GM18499 (cell line): ENCODE measurements at regions not wholly inside any gene's neighbourhood (a gene's known extent, or its start where the extent isn't known, plus 50 kb on each side); places are given as distances from the start of the nearest gene placed in this dataset.
"Not testable (repeated sequence)": the region's sequence is repeated elsewhere in the genome, so short reads cannot be mapped to it uniquely, and the experiment has no call there.

Experiments
- ATAC-seq: cut with Tn5 transposase; IDR thresholded peaks from one replicate; pipeline ENCODE4 v1.9.1; 2021; ENCODE audit warnings: moderate number of reproducible peaks; ENCODE audit not compliant: insufficient read depth, unreplicated experiment

DNA sequence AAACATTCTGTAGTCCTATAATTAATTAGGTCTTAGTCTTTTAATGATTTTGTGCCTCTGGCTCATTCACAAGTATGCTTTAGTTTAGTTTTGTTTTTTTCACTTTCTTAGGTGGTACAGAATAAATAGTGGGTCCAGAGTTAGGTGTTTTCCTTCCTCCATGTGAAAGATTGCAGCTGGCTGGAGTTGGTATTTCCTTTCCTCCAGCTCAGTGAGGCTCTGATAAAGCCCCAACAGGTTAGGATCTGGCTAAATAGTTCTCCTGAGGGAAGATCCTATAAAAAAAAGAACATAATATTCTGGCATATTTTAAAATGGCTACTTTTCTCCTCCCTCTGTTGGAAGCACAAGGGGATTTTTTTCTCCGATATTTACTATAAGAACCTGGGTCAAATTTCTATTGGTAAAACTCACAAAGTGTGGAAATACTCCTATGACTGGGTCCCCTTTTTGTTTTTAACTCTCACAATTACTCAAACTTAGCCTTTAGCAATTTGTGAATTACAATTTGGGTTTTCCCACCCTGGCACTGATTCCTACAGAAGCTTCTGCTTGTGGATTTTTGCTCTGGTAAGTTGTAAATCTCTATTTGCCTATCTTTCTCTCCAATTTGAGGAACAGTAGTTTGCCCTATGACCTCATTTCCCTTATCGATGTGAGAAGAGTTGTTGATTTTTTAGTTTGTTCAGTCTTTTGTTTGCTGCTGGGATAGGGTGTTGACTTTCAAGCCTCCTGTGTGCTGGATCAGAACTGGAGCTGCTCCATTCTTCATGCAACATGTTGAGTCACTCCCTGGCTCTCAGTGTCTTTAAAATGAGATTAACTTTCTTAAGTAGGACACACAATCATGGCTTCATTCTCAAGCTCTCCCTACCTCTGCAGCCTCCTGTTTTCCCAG lies 500.9 kb downstream of the RNF144A start:
- no peak for ATAC-seq

DNA sequence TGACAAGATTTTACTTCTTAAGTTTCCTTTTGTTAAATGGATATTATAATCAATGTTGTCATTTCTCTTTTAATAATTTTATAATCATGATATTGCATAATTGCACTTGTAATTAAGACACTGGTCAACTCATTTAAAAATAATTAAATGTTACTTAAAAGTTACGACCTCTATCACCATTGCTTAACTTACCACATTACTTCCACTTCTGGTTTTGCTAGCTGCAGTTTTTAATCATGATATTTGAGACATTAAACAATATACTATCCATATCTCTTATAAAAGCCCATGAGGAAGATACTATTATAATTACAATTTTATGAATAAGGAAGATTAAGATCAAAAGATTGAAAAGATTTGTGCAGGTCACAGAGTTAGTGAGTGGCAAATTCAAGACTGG lies 502.0 kb downstream of the RNF144A start:
- ATAC-seq = no peak

DNA sequence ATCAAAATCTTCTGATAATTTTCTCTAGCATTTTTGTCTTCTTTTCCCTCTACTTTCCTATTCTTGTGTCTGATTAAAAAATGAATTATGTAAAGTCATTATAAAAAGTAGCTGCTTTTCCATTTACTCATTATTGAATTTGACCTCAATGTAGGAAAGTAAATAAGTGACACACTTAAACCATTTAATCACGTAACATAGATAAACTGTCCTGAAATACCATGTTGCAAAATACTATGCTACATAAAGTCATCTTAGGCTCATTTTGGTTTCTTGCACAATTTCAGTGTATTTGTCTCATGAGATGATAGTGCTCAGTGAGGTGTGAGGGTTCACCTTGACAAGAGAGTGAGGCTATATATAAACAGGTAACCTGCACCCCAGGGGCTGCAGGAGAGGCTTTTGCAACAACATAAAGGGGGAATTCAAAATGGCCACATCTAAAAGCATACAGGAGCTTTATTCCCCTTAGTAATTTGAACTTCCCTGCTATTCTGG lies 502.7 kb downstream of the RNF144A start:
- ATAC-seq = no peak

GRCh38 chr2:7420530-7420929 lies 503.3 kb downstream of the RNF144A start:
- no peak for ATAC-seq

GRCh38 chr2:7424481-7424880 lies 507.3 kb downstream of the RNF144A start:
- no peak for ATAC-seq

DNA sequence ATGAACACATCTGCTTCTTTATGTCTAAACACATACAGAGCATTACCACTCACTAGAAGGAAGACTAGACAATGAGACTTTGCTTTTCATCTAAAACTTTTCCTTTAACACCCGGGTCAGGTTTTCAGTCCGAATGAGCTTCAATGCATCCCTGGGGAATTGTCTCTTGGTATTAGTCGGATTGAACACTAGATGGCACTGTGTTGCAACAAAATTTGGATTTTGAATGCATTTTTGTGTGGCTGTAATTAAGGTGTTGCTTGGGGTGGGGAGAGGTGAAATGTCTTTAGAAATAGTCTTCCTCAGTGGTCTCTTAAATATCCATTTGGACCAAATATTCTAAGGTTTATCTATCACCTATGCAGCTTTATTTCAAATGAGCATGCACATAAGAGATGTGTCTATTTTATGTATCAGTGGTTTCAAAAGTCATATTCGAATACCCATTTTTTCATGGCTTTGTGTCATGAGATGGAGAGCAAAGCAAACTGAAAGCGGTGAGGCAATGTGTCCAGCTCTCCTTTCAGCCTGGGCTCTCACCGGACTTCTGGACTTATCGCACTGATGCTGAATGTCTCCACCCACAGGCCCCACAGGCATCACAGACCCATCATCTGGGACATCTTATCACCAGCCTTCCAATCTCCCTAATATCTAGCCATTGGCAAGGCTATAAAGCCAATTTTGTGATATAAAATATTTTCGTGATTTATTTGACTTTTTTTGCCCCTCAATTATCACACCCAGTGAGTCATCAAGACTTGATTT lies 510.3 kb downstream of the RNF144A start:
- ATAC-seq = no peak

GRCh38 chr2:7428454-7429204 lies 511.4 kb downstream of the RNF144A start:
- no peak for ATAC-seq

DNA sequence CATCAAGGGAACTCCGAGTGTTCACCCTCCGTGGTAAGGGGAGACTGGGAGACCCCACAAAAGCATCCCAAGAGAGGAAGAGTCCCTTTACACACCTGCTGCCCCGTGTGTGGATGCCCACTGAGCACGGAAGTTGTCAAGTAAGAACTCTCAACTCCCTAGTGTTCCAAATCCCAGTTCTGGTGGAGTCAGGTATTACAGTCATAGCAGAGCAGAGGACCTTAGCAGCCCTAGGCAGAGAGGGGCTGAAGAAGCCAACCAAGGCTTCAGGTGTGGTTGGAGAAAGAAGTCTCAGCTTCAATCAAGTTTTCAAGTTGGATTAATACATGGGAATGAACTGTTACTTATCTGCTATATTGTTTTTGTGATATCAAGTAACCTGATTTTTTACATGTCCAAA lies 512.5 kb downstream of the RNF144A start:
- no peak for ATAC-seq

DNA sequence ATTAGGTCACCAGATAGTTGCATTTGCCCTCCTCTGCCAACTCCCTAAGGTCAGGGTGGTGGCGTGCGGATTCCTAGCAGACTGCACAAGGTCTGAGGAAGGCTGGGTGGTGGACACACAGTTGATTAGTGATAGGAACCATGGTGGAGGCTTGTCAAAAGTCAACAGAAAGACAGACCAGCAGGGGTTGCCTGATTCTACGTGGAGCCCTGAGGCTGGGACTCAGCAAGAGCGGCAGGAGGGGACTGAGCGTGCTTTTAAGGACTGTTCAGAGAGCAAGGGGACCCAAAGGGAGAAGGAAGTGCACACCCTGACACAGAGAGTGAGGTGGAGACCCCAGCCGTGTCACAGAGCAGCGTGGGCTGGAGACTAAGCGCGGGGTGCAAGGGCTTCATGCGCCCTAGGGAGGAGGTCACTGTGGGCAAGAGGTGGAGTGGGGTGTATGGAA lies 513.2 kb downstream of the RNF144A start:
- no peak for ATAC-seq

GRCh38 chr2:7430869-7431641 lies 513.8 kb downstream of the RNF144A start:
- no peak for ATAC-seq

- ATAC-seq = no peak
These were observed 515.2 kb downstream of the RNF144A start for GRCh38 chr2:7432436-7432835.

- ATAC-seq = no peak
These were observed 519.1 kb downstream of the RNF144A start for GRCh38 chr2:7436096-7436906.

- ATAC-seq = no peak
These were observed 519.9 kb downstream of the RNF144A start for GRCh38 chr2:7437141-7437540.

GRCh38 chr2:7437716-7438632 lies 520.8 kb downstream of the RNF144A start:
- ATAC-seq = no peak

DNA sequence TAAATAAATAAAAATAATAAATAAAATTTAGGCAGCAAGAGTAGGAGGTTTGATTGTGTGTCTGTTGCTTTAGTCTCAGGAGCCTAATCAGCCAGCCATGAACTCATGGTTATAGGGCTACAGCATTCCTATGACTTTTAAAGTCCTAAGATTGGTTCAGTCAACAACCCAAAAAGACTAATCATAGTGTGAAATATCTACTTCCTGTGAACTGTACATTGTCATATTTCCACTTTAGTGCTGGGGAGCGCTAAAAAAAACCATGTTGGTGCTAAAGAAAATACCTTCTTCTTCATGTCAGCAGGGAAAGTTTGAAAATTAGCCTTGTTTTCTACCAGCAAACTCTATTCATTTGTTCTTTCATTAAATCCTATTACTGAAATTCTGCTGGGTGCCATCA lies 521.6 kb downstream of the RNF144A start:
- no peak for ATAC-seq

- no peak for ATAC-seq
These were observed 523.8 kb downstream of the RNF144A start for GRCh38 chr2:7440977-7441376.

DNA sequence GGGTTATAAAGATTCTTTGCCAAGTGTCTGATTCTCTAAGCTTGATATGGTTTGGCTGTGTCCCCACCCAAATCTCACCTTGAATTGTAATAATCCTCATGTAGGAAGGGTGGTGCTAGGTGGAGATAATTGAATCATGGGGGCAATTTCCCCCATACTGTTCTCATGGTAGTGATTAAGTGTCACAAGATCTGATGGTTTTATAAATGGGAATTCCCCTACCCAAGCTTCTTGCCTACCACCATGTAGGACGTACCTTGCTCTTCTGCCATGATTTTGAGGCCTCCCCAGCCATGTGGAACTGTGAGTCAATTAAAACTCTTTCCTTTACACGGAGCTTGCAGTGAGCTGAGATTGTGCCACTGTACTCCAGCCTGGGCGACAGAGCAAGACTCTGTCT lies 524.6 kb downstream of the RNF144A start:
- ATAC-seq = not testable (repeated sequence)

DNA sequence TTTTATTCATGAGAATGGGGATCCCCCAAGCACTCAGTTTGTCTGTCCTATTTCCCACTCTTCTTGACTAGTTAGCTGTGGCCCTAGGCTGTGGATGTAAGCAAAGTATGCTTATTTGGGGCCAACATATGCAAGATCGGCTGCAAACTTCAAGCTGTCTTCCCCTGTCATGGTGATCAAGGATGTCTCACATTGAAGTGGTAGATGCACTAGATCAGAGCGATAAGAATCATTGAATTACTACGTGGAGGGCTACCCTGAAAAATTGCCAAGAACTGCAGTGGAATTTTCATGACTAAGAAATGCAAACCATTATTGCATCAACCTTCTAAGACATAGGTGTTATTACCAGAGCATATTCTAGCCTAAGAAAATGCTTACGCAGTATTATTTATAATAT lies 527.4 kb downstream of the RNF144A start:
- ATAC-seq = no peak
